PC-3 (cell line): ENCODE measurements at regions not wholly inside any gene's neighbourhood (a gene's known extent, or its start where the extent isn't known, plus 50 kb on each side); places are given as distances from the start of the nearest gene placed in this dataset.
A peak's percentile ranks its signal among the peaks of the same experiment; 100 is the strongest.

ENCODE experiments used
- ATAC-seq: fragments of 200-7000 bp; cut with Tn5 transposase; 2 replicates; pipeline ENCODE4 v1.9.1; 2020; ENCODE audit warnings: mild to moderate bottlenecking, moderate library complexity
- BruUV-seq: library from RNA; stranded (reverse); fragments of 400-500 nt; replicated peaks from 2 replicates; lab custom pipeline; 2021; lab: Mats Ljungman, UMichigan
- CTCF ChIA-PET: fragments of 300-600 bp; sonication (Branson Sonifier 250); formaldehyde crosslinking; loops from one replicate; lab custom pipeline; 2022; ENCODE audit warnings: antibody characterized with exemption; lab: Charles Lee
- POLR2A ChIA-PET: fragments of 300-600 bp; sonication (Branson Sonifier 250); formaldehyde crosslinking; loops from one replicate; lab custom pipeline; 2022; ENCODE audit warnings: antibody characterized with exemption; ENCODE audit not compliant: unreplicated experiment; lab: Charles Lee
- DNase-seq: peaks from one replicate; pipeline ENCODE4 v3.0.0-alpha.2; 2015
- H2AFZ ChIP-seq: fragments of 300-600 bp; sonication (generic); 2 replicates; pipeline ENCODE4 v1.6.0; 2016; ENCODE audit warnings: antibody characterized with exemption, low read length
- H3F3A ChIP-seq: fragments of 300-600 bp; sonication (generic); one replicate; pipeline ENCODE4 v1.6.0; 2017; ENCODE audit warnings: antibody characterized with exemption, low read length, control low read depth, mild to moderate bottlenecking; ENCODE audit not compliant: unreplicated experiment
- H3K27ac ChIP-seq: fragments of 300-600 bp; sonication (generic); 2 replicates; pipeline ENCODE4 v1.5.1; 2016; ENCODE audit warnings: mild to moderate bottlenecking, low read length
- H3K27me3 ChIP-seq: fragments of 300-600 bp; sonication (generic); 2 replicates; pipeline ENCODE4 v1.6.1; 2016; ENCODE audit warnings: low read length, mixed read lengths
- H3K36me3 ChIP-seq: fragments of 300-600 bp; sonication (generic); 2 replicates; pipeline ENCODE4 v1.6.1; 2016; ENCODE audit warnings: low read depth, mixed run types, low read length, mixed read lengths
- H3K4me1 ChIP-seq: fragments of 300-600 bp; sonication (generic); 2 replicates; pipeline ENCODE4 v1.5.1; 2016; ENCODE audit warnings: low read length; ENCODE audit not compliant: insufficient read depth
- H3K4me2 ChIP-seq: fragments of 300-600 bp; sonication (generic); 2 replicates; pipeline ENCODE4 v1.6.0; 2016; ENCODE audit warnings: low read length
- H3K4me3 ChIP-seq: fragments of 300-600 bp; sonication (generic); 2 replicates; pipeline ENCODE4 v1.5.1; 2016; ENCODE audit warnings: mild to moderate bottlenecking, low read length, mixed read lengths
- H3K79me2 ChIP-seq: fragments of 300-600 bp; sonication (generic); 2 replicates; pipeline ENCODE4 v1.6.1; 2017; ENCODE audit warnings: low read length, mixed read lengths
- H3K9ac ChIP-seq: fragments of 300-600 bp; sonication (generic); 2 replicates; pipeline ENCODE4 v1.6.0; 2016; ENCODE audit warnings: mild to moderate bottlenecking, low read length
- H3K9me2 ChIP-seq: fragments of 300-600 bp; sonication (generic); replicated peaks from 2 replicates; pipeline ENCODE4 v1.6.1; 2016; ENCODE audit warnings: mixed run types, low read length, mixed read lengths
- H3K9me3 ChIP-seq: fragments of 300-600 bp; sonication (generic); 2 replicates; pipeline ENCODE4 v1.6.1; 2016; ENCODE audit warnings: low read length, mixed read lengths
- H4K20me1 ChIP-seq: fragments of 300-600 bp; sonication (generic); 2 replicates; pipeline ENCODE4 v1.6.1; 2016; ENCODE audit warnings: low read length, mixed read lengths
- EZH2 ChIP-seq: fragments of 300-600 bp; sonication (generic); IDR thresholded peaks from one replicate; pipeline ENCODE4 v1.6.1; 2017; ENCODE audit warnings: antibody characterized with exemption, mild to moderate bottlenecking, low read length; ENCODE audit not compliant: unreplicated experiment
- EZH2phosphoT487 ChIP-seq: fragments of 300-600 bp; sonication (generic); IDR thresholded peaks from 2 replicates; pipeline ENCODE4 v1.6.1; 2018; ENCODE audit warnings: mild to moderate bottlenecking, antibody characterized with exemption, low read length, borderline replicate concordance
- intact Hi-C: fragments of 100-400 bp; cut with micrococcal nuclease; formaldehyde crosslinking; loops from 2 replicates; pipeline ENCODE4 v1.9.0; 2023
- TF ChIP-seq, protein P1 (sequence below): fragments of 300-600 bp; sonication (generic); conservative IDR thresholded peaks from 2 replicates; pipeline ENCODE4 v1.5.1; 2017; ENCODE audit warnings: antibody characterized with exemption, low read depth, mild to moderate bottlenecking, low read length

- intact Hi-C loops, result no loop called here
- H3K27me3 ChIP-seq, result no peaks in the 10 kb centered on the region
- no peaks in the 10 kb centered on the region for H3K9me2 ChIP-seq
- TF ChIP-seq EZH2phosphoT487 (no peak), EZH2 (no peak)
- TF ChIP-seq, protein P1, sequence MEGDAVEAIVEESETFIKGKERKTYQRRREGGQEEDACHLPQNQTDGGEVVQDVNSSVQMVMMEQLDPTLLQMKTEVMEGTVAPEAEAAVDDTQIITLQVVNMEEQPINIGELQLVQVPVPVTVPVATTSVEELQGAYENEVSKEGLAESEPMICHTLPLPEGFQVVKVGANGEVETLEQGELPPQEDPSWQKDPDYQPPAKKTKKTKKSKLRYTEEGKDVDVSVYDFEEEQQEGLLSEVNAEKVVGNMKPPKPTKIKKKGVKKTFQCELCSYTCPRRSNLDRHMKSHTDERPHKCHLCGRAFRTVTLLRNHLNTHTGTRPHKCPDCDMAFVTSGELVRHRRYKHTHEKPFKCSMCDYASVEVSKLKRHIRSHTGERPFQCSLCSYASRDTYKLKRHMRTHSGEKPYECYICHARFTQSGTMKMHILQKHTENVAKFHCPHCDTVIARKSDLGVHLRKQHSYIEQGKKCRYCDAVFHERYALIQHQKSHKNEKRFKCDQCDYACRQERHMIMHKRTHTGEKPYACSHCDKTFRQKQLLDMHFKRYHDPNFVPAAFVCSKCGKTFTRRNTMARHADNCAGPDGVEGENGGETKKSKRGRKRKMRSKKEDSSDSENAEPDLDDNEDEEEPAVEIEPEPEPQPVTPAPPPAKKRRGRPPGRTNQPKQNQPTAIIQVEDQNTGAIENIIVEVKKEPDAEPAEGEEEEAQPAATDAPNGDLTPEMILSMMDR, result no peak
- H3K9me3 ChIP-seq, result peaks cover 3% of the 10 kb centered on the region; the same call in 1 of the 2 replicates
- no peak overlapping the region for H2AFZ ChIP-seq
- CTCF ChIA-PET, result no interaction called here
- H3F3A ChIP-seq, result no peaks in the 10 kb centered on the region
- H3K79me2 ChIP-seq, result no peaks in the 10 kb centered on the region
- H3K4me1 ChIP-seq, result no peaks in the 10 kb centered on the region
- POLR2A ChIA-PET, result no interaction called here
- no peak overlapping the region for H3K27ac ChIP-seq
- BruUV-seq, result no TSS peak
- H3K4me2 ChIP-seq, result no peak overlapping the region
- no peak for ATAC-seq
- no peak overlapping the region for H3K9ac ChIP-seq
- H4K20me1 ChIP-seq, result no peaks in the 10 kb centered on the region
- no peak for DNase-seq
- H3K36me3 ChIP-seq, result no peaks in the 10 kb centered on the region
- no peak overlapping the region for H3K4me3 ChIP-seq
These were observed 2372.1 kb downstream of the MAT2B start for GRCh38 chr5:165877475-165877874.

GRCh38 chr5:165881259-165881658 is 2375.8 kb downstream of the MAT2B start:
- ATAC-seq (no peak), DNase-seq (peak; percentile 2)
- H3K9me2 ChIP-seq, result no peaks in the 10 kb centered on the region
- H3K4me1 ChIP-seq, result no peaks in the 10 kb centered on the region
- H3K4me2 ChIP-seq, result no peak overlapping the region
- peaks cover under 1% of the 10 kb centered on the region; the same call in 1 of the 2 replicates for H3K9me3 ChIP-seq
- TF ChIP-seq, protein P1, result no peak; the same call in 1 of the 2 replicates
- TF ChIP-seq EZH2phosphoT487 (no peak), EZH2 (no peak)
- no peak overlapping the region for H3K4me3 ChIP-seq
- CTCF ChIA-PET, result no interaction called here
- no peaks in the 10 kb centered on the region for H3F3A ChIP-seq
- no peak overlapping the region for H2AFZ ChIP-seq
- intact Hi-C loops, result loop anchor here (2.0 kb wide), 1 partner anchor 250 kb away; no protein-coding TSS in a partner anchor
- POLR2A ChIA-PET, result no interaction called here
- no peaks in the 10 kb centered on the region for H3K79me2 ChIP-seq
- no peaks in the 10 kb centered on the region for H3K27me3 ChIP-seq
- no peaks in the 10 kb centered on the region for H4K20me1 ChIP-seq
- H3K27ac ChIP-seq, result no peak overlapping the region
- no TSS peak for BruUV-seq
- H3K36me3 ChIP-seq, result no peaks in the 10 kb centered on the region
- H3K9ac ChIP-seq, result no peak overlapping the region

DNA sequence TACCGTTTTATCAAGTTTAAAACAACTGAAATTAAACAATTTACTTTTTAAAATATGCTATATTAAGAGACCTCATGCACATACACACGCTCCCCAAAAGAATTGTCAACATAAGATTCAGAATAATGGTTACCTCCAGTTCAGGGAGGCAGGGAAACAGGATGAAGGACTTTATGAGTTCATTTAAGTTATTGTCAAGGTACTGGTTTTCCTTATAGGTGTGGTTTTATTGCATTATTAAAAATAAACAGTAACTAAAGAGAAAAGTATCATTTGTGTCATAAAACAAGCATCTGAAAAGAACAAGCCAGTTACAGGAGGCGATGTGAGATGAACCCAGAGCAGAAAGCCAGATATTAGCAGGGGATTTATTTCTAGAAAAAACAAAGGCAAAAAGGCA is 2376.7 kb downstream of the MAT2B start:
- no peaks in the 10 kb centered on the region for H4K20me1 ChIP-seq
- H2AFZ ChIP-seq, result no peak overlapping the region
- intact Hi-C loops, result no loop called here
- DNase-seq, result no peak
- H3K27me3 ChIP-seq, result no peaks in the 10 kb centered on the region
- H3K4me3 ChIP-seq, result no peak overlapping the region
- no peak for ATAC-seq
- H3K9me2 ChIP-seq, result no peaks in the 10 kb centered on the region
- H3K4me2 ChIP-seq, result no peak overlapping the region
- ChIA-PET POLR2A (no interaction called here), CTCF (no interaction called here)
- no peak overlapping the region for H3K9ac ChIP-seq
- BruUV-seq, result no TSS peak
- H3F3A ChIP-seq, result no peaks in the 10 kb centered on the region
- H3K79me2 ChIP-seq, result no peaks in the 10 kb centered on the region
- no peaks in the 10 kb centered on the region for H3K9me3 ChIP-seq
- no peak for TF ChIP-seq EZH2
- TF ChIP-seq, protein P1, result no peak
- no peak for TF ChIP-seq EZH2phosphoT487
- no peak overlapping the region for H3K27ac ChIP-seq
- H3K4me1 ChIP-seq, result no peaks in the 10 kb centered on the region
- no peaks in the 10 kb centered on the region for H3K36me3 ChIP-seq
